ENCODE measurements at regions not wholly inside any gene's neighbourhood (a gene's known extent, or its start where the extent isn't known, plus 50 kb on each side); places are given as distances from the start of the nearest gene placed in this dataset.

- no peak overlapping the region for H3K27ac ChIP-seq
- no peaks in the 10 kb centered on the region for H3K27me3 ChIP-seq (ENCODE audit: control insufficient read depth, insufficient read depth, low read length)
- H3K9me3 ChIP-seq (ENCODE audit: control insufficient read depth, low read length), result no peaks in the 10 kb centered on the region
- no peak overlapping the region for H3K9ac ChIP-seq
- H2AFZ ChIP-seq, result no peak overlapping the region
- no peaks in the 10 kb centered on the region for H3K4me1 ChIP-seq
- no peak overlapping the region for H3K4me3 ChIP-seq (ENCODE audit: low read depth, low read length)
- no peaks in the 10 kb centered on the region for H3K79me2 ChIP-seq
- H3K4me2 ChIP-seq (ENCODE audit: low read length), result no peak overlapping the region
- no peak for TF ChIP-seq CTCF (IDR thresholded peaks at IDR 0.05)
- no peaks in the 10 kb centered on the region for H3K36me3 ChIP-seq (ENCODE audit: control insufficient read depth, insufficient read depth, low read length)
These were observed 154.3 kb upstream of the RORA start for GRCh38 chr15:61383421-61383820.

GRCh38 chr15:61382927-61383326 is 153.8 kb upstream of the RORA start:
- TF ChIP-seq CTCF (IDR thresholded peaks at IDR 0.05), result no peak
- H3K4me1 ChIP-seq, result no peaks in the 10 kb centered on the region
- H3K4me2 ChIP-seq (ENCODE audit: low read length), result no peak overlapping the region
- no peak overlapping the region for H3K27ac ChIP-seq
- H3K27me3 ChIP-seq (ENCODE audit: control insufficient read depth, insufficient read depth, low read length), result no peaks in the 10 kb centered on the region
- H3K4me3 ChIP-seq (ENCODE audit: low read depth, low read length), result no peak overlapping the region
- H3K36me3 ChIP-seq (ENCODE audit: control insufficient read depth, insufficient read depth, low read length), result no peaks in the 10 kb centered on the region
- H3K9ac ChIP-seq, result no peak overlapping the region
- no peak overlapping the region for H2AFZ ChIP-seq
- H3K9me3 ChIP-seq (ENCODE audit: control insufficient read depth, low read length), result no peaks in the 10 kb centered on the region
- H3K79me2 ChIP-seq, result no peaks in the 10 kb centered on the region

- TF ChIP-seq CTCF (IDR thresholded peaks at IDR 0.05), result no peak
- Histone ChIP-seq H3K9me3 (ENCODE audit: control insufficient read depth, low read length) (no peaks in the 10 kb centered on the region), H3K27ac (no peak overlapping the region), H3K4me1 (no peaks in the 10 kb centered on the region), H3K4me2 (ENCODE audit: low read length) (no peak overlapping the region), H2AFZ (no peak overlapping the region), H3K4me3 (ENCODE audit: low read depth, low read length) (no peak overlapping the region), H3K79me2 (no peaks in the 10 kb centered on the region), H3K36me3 (ENCODE audit: control insufficient read depth, insufficient read depth, low read length) (no peaks in the 10 kb centered on the region), H3K9ac (no peak overlapping the region), H3K27me3 (ENCODE audit: control insufficient read depth, insufficient read depth, low read length) (no peaks in the 10 kb centered on the region)
These were observed 152.4 kb upstream of the RORA start for GRCh38 chr15:61381501-61381900.

- Histone ChIP-seq H3K9me3 (ENCODE audit: control insufficient read depth, low read length) (no peaks in the 10 kb centered on the region), H3K79me2 (no peaks in the 10 kb centered on the region), H2AFZ (no peak overlapping the region), H3K4me3 (ENCODE audit: low read depth, low read length) (no peak overlapping the region), H3K27ac (no peak overlapping the region), H3K36me3 (ENCODE audit: control insufficient read depth, insufficient read depth, low read length) (no peaks in the 10 kb centered on the region), H3K27me3 (ENCODE audit: control insufficient read depth, insufficient read depth, low read length) (no peaks in the 10 kb centered on the region), H3K4me1 (no peaks in the 10 kb centered on the region), H3K4me2 (ENCODE audit: low read length) (no peak overlapping the region), H3K9ac (no peak overlapping the region)
- TF ChIP-seq CTCF (IDR thresholded peaks at IDR 0.05), result no peak
These were observed 151.2 kb upstream of the RORA start for GRCh38 chr15:61380270-61380669.

- Histone ChIP-seq H3K27me3 (ENCODE audit: control insufficient read depth, insufficient read depth, low read length) (no peaks in the 10 kb centered on the region), H3K9ac (no peak overlapping the region), H3K9me3 (ENCODE audit: control insufficient read depth, low read length) (no peaks in the 10 kb centered on the region), H2AFZ (no peak overlapping the region), H3K4me1 (no peaks in the 10 kb centered on the region), H3K36me3 (ENCODE audit: control insufficient read depth, insufficient read depth, low read length) (no peaks in the 10 kb centered on the region), H3K27ac (no peak overlapping the region), H3K4me3 (ENCODE audit: low read depth, low read length) (no peak overlapping the region), H3K79me2 (no peaks in the 10 kb centered on the region), H3K4me2 (ENCODE audit: low read length) (no peak overlapping the region)
- no peak for TF ChIP-seq CTCF (IDR thresholded peaks at IDR 0.05)
These were observed 149.9 kb upstream of the RORA start for GRCh38 chr15:61379005-61379404.
